HepG2 (cell line): ENCODE measurements at regions not wholly inside any gene's neighbourhood (a gene's known extent, or its start where the extent isn't known, plus 50 kb on each side); places are given as distances from the start of the nearest gene placed in this dataset.

Source experiments
- ATAC-seq: fragments of 200-7000 bp; cut with Tn5 transposase; 3 replicates; pipeline ENCODE4 v1.9.1; 2020; ENCODE audit warnings: mild to moderate bottlenecking, moderate library complexity
- BruUV-seq: library from RNA; stranded (reverse); fragments of 400-500 nt; replicated peaks from 2 replicates; lab custom pipeline; 2021; lab: Mats Ljungman, UMichigan
- CTCF ChIA-PET: fragments of 300-600 bp; formaldehyde crosslinking; extraction: SDS; loops from one replicate; lab custom pipeline; 2021; ENCODE audit warnings: low total read pairs, inconsistent platforms, low intra/inter-chr PET ratio; lab: Yijun Ruan, JAX
- POLR2A ChIA-PET: fragments of 350-600 bp; sonication (Branson Sonifier 250); formaldehyde crosslinking; loops from one replicate; lab custom pipeline; 2020; ENCODE audit warnings: antibody characterized with exemption, inconsistent platforms; lab: Yijun Ruan, JAX
- DNase-seq: peaks from one replicate; pipeline ENCODE4 v3.0.0-alpha.2; 2015; ENCODE audit warnings: low spot score
- FAIRE-seq: peaks from 3 replicates; lab custom pipeline; 2011; peaks lifted over from hg19 to GRCh38; lab: Jason Lieb, UNC
- H2AFZ ChIP-seq: one replicate; pipeline ENCODE4 v1.6.1; 2011; ENCODE audit warnings: low read length, inconsistent platforms
- H3K27ac ChIP-seq: fragments of 300-600 bp; 3 replicates; pipeline ENCODE4 v1.8.0; 2011; ENCODE audit warnings: mixed run types, mild to moderate bottlenecking, mixed read lengths, low read length, inconsistent platforms; ENCODE audit not compliant: insufficient read depth; ENCODE audit errors: extremely low read length
- H3K27me3 ChIP-seq, 2 experiments: fragments of 200-600 bp in 1 of 2; 2 replicates in 1 of 2; 3 replicates in 1 of 2; pipeline versions ENCODE4 v1.6.0 to v1.8.0; 2011; ENCODE audit warnings: low read length in 2 of 2, mild to moderate bottlenecking in 2 of 2, moderate library complexity in 2 of 2, inconsistent platforms in 1 of 2; ENCODE audit not compliant: insufficient read depth in 2 of 2, control insufficient read depth in 1 of 2
- H3K36me3 ChIP-seq, 2 experiments: fragments of 200-600 bp in 1 of 2; replicated peaks in 1 of 2; 2 replicates in 1 of 2; 3 replicates in 1 of 2; pipeline versions ENCODE4 v1.5.1 to v1.8.0; 2011; ENCODE audit warnings: low read length in 2 of 2, inconsistent platforms in 1 of 2; ENCODE audit not compliant: insufficient read depth in 2 of 2, control insufficient read depth in 1 of 2
- H3K4me1 ChIP-seq: 2 replicates; pipeline ENCODE4 v1.5.1; 2012; ENCODE audit warnings: low read length, inconsistent platforms; ENCODE audit not compliant: insufficient read depth
- H3K4me2 ChIP-seq: 2 replicates; pipeline ENCODE4 v1.6.0; 2011; ENCODE audit warnings: low read depth, low read length, inconsistent platforms
- H3K4me3 ChIP-seq, 3 experiments: fragments of 200-600 bp in 1 of 3; sonication (generic), shearing (Covaris generic) in 1 of 3; replicated peaks in 1 of 3; 2 replicates each; pipeline ENCODE4 v1.5.1; 2011 to 2016; ENCODE audit warnings: low read length in 3 of 3, inconsistent platforms in 2 of 3, low read depth in 2 of 3, mild to moderate bottlenecking in 2 of 3, control low read depth in 1 of 3, mixed read lengths in 1 of 3; ENCODE audit not compliant: insufficient read depth in 1 of 3
- H3K79me2 ChIP-seq: one replicate; pipeline ENCODE4 v1.6.1; 2011; ENCODE audit warnings: low read length, inconsistent platforms; ENCODE audit not compliant: insufficient read depth
- H3K9ac ChIP-seq: 2 replicates; pipeline ENCODE4 v1.6.0; 2011; ENCODE audit warnings: mild to moderate bottlenecking, low read depth, low read length, inconsistent platforms; ENCODE audit not compliant: insufficient read depth
- H3K9me3 ChIP-seq: 2 replicates; pipeline ENCODE4 v1.5.1; 2012; ENCODE audit warnings: mild to moderate bottlenecking, low read length
- H4K20me1 ChIP-seq: 2 replicates; pipeline ENCODE4 v1.6.0; 2011; ENCODE audit warnings: inconsistent platforms, mild to moderate bottlenecking, low read length, moderate library complexity; ENCODE audit not compliant: insufficient read depth
- GATA4 ChIP-seq: sonication (generic); IDR thresholded peaks from 2 replicates; pipeline ENCODE4 v1.6.1; 2016; ENCODE audit warnings: antibody characterized with exemption, low read depth, borderline replicate concordance
- HNRNPLL ChIP-seq: fragments of 200-400 bp; formaldehyde crosslinking; IDR thresholded peaks from 2 replicates; pipeline ENCODE4 v1.6.1; 2017; ENCODE audit warnings: mild to moderate bottlenecking, low read depth, low read length; ENCODE audit not compliant: poor library complexity, severe bottlenecking
- MAFK ChIP-seq, 2 experiments: IDR thresholded peaks in 1 of 2; conservative IDR thresholded peaks in 1 of 2; 2 replicates each; pipeline ENCODE4 v1.6.1; 2011; ENCODE audit warnings: improper control_type of control experiment in 2 of 2, low read length in 2 of 2
- MAX ChIP-seq: IDR thresholded peaks from 2 replicates; pipeline ENCODE4 v1.6.1; 2012; ENCODE audit warnings: inconsistent platforms
- NFE2L1 ChIP-seq: sonication (generic); formaldehyde crosslinking; IDR thresholded peaks from 2 replicates; pipeline ENCODE4 v1.4.0; 2020; ENCODE audit warnings: missing genetic modification reagents, mild to moderate bottlenecking, borderline replicate concordance
- NFE2L2 ChIP-seq: fragments of 150-350 bp; IDR thresholded peaks from 2 replicates; pipeline ENCODE4 v1.6.1; 2014; ENCODE audit warnings: low read length
- PCBP2 ChIP-seq: fragments of 200-400 bp; formaldehyde crosslinking; optimal IDR thresholded peaks from 2 replicates; pipeline ENCODE3; 2018; ENCODE audit warnings: low read length, low read depth; ENCODE audit not compliant: poor library complexity, severe bottlenecking
- STAT6 ChIP-seq: sonication (generic); formaldehyde crosslinking; IDR thresholded peaks from 2 replicates; pipeline ENCODE4 v1.4.0; 2020; ENCODE audit warnings: missing genetic modification reagents, mild to moderate bottlenecking, borderline replicate concordance
- ZBTB43 ChIP-seq: sonication (generic); formaldehyde crosslinking; conservative IDR thresholded peaks from 2 replicates; pipeline ENCODE4 v1.4.0; 2020; ENCODE audit warnings: missing genetic modification reagents
- ZNF138 ChIP-seq: sonication (generic); formaldehyde crosslinking; IDR thresholded peaks from 2 replicates; pipeline ENCODE4 v1.5.0; 2020; ENCODE audit warnings: mild to moderate bottlenecking, low read depth, missing genetic modification reagents
- ZNF577 ChIP-seq: sonication (generic); formaldehyde crosslinking; IDR thresholded peaks from 2 replicates; pipeline ENCODE4 v1.4.0; 2020; ENCODE audit warnings: mild to moderate bottlenecking, low read depth, missing genetic modification reagents, borderline replicate concordance
- ZNF839 ChIP-seq: sonication (generic); formaldehyde crosslinking; IDR thresholded peaks from 2 replicates; pipeline ENCODE4 v1.4.0; 2020; ENCODE audit warnings: missing genetic modification reagents, mild to moderate bottlenecking, borderline replicate concordance
- WGBS: methylation state at CpG from one replicate; pipeline ENCODE4 v1.1.6; 2017; ENCODE audit warnings: low lambda C conversion rate; 5-methylcytosine and 5-hydroxymethylcytosine counted together
- in situ Hi-C: cut with HindIII; loops from 2 replicates; pipeline ENCODE4 v1.10.0; 2017; ENCODE audit warnings: low pct_unique_long_range_greater_than_20kb; ENCODE audit not compliant: extremely low pct_ligation_motif_present
- intact Hi-C: fragments of 100-400 bp; cut with micrococcal nuclease; formaldehyde crosslinking; loops from one replicate; pipeline ENCODE4 v1.10.0; 2022; ENCODE audit not compliant: unreplicated experiment

- no peaks in the 10 kb centered on the region for H3K27me3 ChIP-seq
- TF ChIP-seq MAX (no peak), MAFK (conservative IDR thresholded peaks at IDR 0.05 in 1 of 2, IDR thresholded peaks at IDR 0.05 in 1 of 2; ENCODE audit: low read length in 2 of 2) (no peak), HNRNPLL (no peak), NFE2L2 (no peak), ZNF839 (CRISPR knock-in tag) (no peak)
- H3K4me2 ChIP-seq = no peak overlapping the region
- no peak overlapping the region for H3K4me3 ChIP-seq
- BruUV-seq = no TSS peak
- no peak overlapping the region for H3K9ac ChIP-seq
- H2AFZ ChIP-seq = no peak overlapping the region
- no peak for ATAC-seq
- no peaks in the 10 kb centered on the region for H3K79me2 ChIP-seq
- ChIA-PET POLR2A (no interaction called here), CTCF (no interaction called here)
- H3K36me3 ChIP-seq = no peaks in the 10 kb centered on the region
- no peak overlapping the region for H3K27ac ChIP-seq
- H4K20me1 ChIP-seq = no peaks in the 10 kb centered on the region
- intact Hi-C loops (no loop called here), in situ Hi-C loops (no loop called here)
- DNase-seq = no peak
- 5% methylated on average over 1 of the region's 1 CpG for WGBS
- H3K4me1 ChIP-seq = no peaks in the 10 kb centered on the region
- H3K9me3 ChIP-seq = no peaks in the 10 kb centered on the region
- no peak for FAIRE-seq
These were observed 669.4 kb downstream of the INHBA start for GRCh38 chr7:41033500-41033899.

- ChIA-PET POLR2A (no interaction called here), CTCF (no interaction called here)
- Histone ChIP-seq H2AFZ (no peak overlapping the region), H3K27me3 (no peaks in the 10 kb centered on the region), H3K4me2 (no peak overlapping the region), H4K20me1 (no peaks in the 10 kb centered on the region), H3K27ac (no peak overlapping the region), H3K9me3 (no peaks in the 10 kb centered on the region), H3K9ac (no peak overlapping the region), H3K79me2 (no peaks in the 10 kb centered on the region), H3K4me1 (no peaks in the 10 kb centered on the region), H3K4me3 (no peak overlapping the region), H3K36me3 (no peaks in the 10 kb centered on the region)
- intact Hi-C loops = no loop called here
- in situ Hi-C loops = no loop called here
- no peak for DNase-seq
- FAIRE-seq = no peak
- no TSS peak for BruUV-seq
- ATAC-seq = no peak
- 22% methylated on average over 5 of the region's 5 CpGs for WGBS
- TF ChIP-seq NFE2L1 (no peak), ZNF138 (no peak), GATA4 (no peak), STAT6 (CRISPR knock-in tag) (no peak), ZBTB43 (CRISPR knock-in tag) (no peak), PCBP2 (no peak), ZNF577 (CRISPR knock-in tag) (no peak)
These were observed 672.2 kb downstream of the INHBA start for GRCh38 chr7:41030673-41031072.
